GM23338 (cell line): ENCODE measurements at regions not wholly inside any gene's neighbourhood (a gene's known extent, or its start where the extent isn't known, plus 50 kb on each side); places are given as distances from the start of the nearest gene placed in this dataset.

Experiments
- EZH2 ChIP-seq: fragments of 200-600 bp; sonication (generic); IDR thresholded peaks from one replicate; pipeline ENCODE4 v1.8.0; 2017; ENCODE audit warnings: antibody characterized with exemption, mild to moderate bottlenecking, low read depth; ENCODE audit not compliant: unreplicated experiment
- EZH2phosphoT487 ChIP-seq: fragments of 200-600 bp; sonication (generic); IDR thresholded peaks from one replicate; pipeline ENCODE4 v1.8.1; 2018; ENCODE audit warnings: antibody characterized with exemption; ENCODE audit not compliant: unreplicated experiment
- JUNB ChIP-seq: IDR thresholded peaks from one replicate; pipeline ENCODE4 v1.6.1; 2016; ENCODE audit warnings: antibody characterized with exemption; ENCODE audit not compliant: unreplicated experiment
- POLR2AphosphoS5 ChIP-seq: IDR thresholded peaks from 2 replicates; pipeline ENCODE4 v1.6.1; 2016; ENCODE audit warnings: antibody characterized with exemption, low read depth
- REST ChIP-seq: IDR thresholded peaks from one replicate; pipeline ENCODE4 v1.6.1; 2018; ENCODE audit warnings: antibody characterized with exemption; ENCODE audit not compliant: unreplicated experiment
- TF ChIP-seq, protein P1 (sequence below), 2 experiments: fragments of 200-600 bp in 1 of 2; sonication (generic) in 1 of 2; conservative IDR thresholded peaks; 2 replicates each; pipeline versions ENCODE4 v1.5.1 to v1.6.1; 2016 to 2017; ENCODE audit warnings: antibody characterized with exemption in 2 of 2, low read depth in 2 of 2, mild to moderate bottlenecking in 2 of 2, moderate library complexity in 1 of 2
- TF ChIP-seq, protein P2 (sequence below): IDR thresholded peaks from 2 replicates; pipeline ENCODE4 v1.6.1; 2016; ENCODE audit warnings: antibody characterized with exemption

- TF ChIP-seq, protein P1, sequence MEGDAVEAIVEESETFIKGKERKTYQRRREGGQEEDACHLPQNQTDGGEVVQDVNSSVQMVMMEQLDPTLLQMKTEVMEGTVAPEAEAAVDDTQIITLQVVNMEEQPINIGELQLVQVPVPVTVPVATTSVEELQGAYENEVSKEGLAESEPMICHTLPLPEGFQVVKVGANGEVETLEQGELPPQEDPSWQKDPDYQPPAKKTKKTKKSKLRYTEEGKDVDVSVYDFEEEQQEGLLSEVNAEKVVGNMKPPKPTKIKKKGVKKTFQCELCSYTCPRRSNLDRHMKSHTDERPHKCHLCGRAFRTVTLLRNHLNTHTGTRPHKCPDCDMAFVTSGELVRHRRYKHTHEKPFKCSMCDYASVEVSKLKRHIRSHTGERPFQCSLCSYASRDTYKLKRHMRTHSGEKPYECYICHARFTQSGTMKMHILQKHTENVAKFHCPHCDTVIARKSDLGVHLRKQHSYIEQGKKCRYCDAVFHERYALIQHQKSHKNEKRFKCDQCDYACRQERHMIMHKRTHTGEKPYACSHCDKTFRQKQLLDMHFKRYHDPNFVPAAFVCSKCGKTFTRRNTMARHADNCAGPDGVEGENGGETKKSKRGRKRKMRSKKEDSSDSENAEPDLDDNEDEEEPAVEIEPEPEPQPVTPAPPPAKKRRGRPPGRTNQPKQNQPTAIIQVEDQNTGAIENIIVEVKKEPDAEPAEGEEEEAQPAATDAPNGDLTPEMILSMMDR (conservative IDR thresholded peaks at IDR 0.05; ENCODE audit: low read depth in 2 of 2), result no peak
- TF ChIP-seq POLR2AphosphoS5 (no peak), EZH2phosphoT487 (no peak), EZH2 (no peak), REST (no peak), JUNB (no peak)
- TF ChIP-seq, protein P2, sequence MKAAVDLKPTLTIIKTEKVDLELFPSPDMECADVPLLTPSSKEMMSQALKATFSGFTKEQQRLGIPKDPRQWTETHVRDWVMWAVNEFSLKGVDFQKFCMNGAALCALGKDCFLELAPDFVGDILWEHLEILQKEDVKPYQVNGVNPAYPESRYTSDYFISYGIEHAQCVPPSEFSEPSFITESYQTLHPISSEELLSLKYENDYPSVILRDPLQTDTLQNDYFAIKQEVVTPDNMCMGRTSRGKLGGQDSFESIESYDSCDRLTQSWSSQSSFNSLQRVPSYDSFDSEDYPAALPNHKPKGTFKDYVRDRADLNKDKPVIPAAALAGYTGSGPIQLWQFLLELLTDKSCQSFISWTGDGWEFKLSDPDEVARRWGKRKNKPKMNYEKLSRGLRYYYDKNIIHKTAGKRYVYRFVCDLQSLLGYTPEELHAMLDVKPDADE, result no peak
Observed at GRCh38 chr12:76193961-76194360, 109.5 kb upstream of the NAP1L1 start.
